ENCODE measurements at regions not wholly inside any gene's neighbourhood (a gene's known extent, or its start where the extent isn't known, plus 50 kb on each side); places are given as distances from the start of the nearest gene placed in this dataset.

- DNase-seq = no peak
Observed at GRCh38 chr13:99662678-99663077, 161.4 kb downstream of the TM9SF2 start.

GRCh38 chr13:99661791-99662190 lies 160.5 kb downstream of the TM9SF2 start:
- no peak for DNase-seq

- DNase-seq = no peak
Observed at GRCh38 chr13:99659866-99660554, 158.7 kb downstream of the TM9SF2 start.

GRCh38 chr13:99659226-99659625 lies 158.0 kb downstream of the TM9SF2 start:
- DNase-seq = no peak

- DNase-seq = peak; percentile 90
Observed at GRCh38 chr13:99658261-99658991, 157.2 kb downstream of the TM9SF2 start.

- DNase-seq = no peak
Observed at GRCh38 chr13:99657848-99658260, 156.6 kb downstream of the TM9SF2 start.

GRCh38 chr13:99656844-99657381 lies 155.6 kb downstream of the TM9SF2 start:
- DNase-seq = no peak

GRCh38 chr13:99656092-99656745 lies 154.9 kb downstream of the TM9SF2 start:
- peak; percentile 67 for DNase-seq

- DNase-seq = no peak
Observed at GRCh38 chr13:99655351-99656091, 154.2 kb downstream of the TM9SF2 start.

- no peak for DNase-seq
Observed at GRCh38 chr13:99654076-99654475, 152.8 kb downstream of the TM9SF2 start.

- DNase-seq = no peak
Observed at GRCh38 chr13:99653526-99653925, 152.3 kb downstream of the TM9SF2 start.

GRCh38 chr13:99652901-99653300 lies 151.6 kb downstream of the TM9SF2 start:
- DNase-seq = no peak

- no peak for DNase-seq
Observed at GRCh38 chr13:99652141-99652540, 150.9 kb downstream of the TM9SF2 start.

- DNase-seq = no peak
Observed at GRCh38 chr13:99651016-99651415, 149.7 kb downstream of the TM9SF2 start.

- no peak for DNase-seq
Observed at GRCh38 chr13:99650410-99650809, 149.1 kb downstream of the TM9SF2 start.

- DNase-seq = no peak
Observed at GRCh38 chr13:99648927-99649326, 147.7 kb downstream of the TM9SF2 start.

GRCh38 chr13:99648066-99648665 lies 146.9 kb downstream of the TM9SF2 start:
- no peak for DNase-seq

GRCh38 chr13:99647596-99647985 lies 146.3 kb downstream of the TM9SF2 start:
- no peak for DNase-seq

- DNase-seq = no peak
Observed at GRCh38 chr13:99646866-99647595, 145.8 kb downstream of the TM9SF2 start.

GRCh38 chr13:99642841-99643240 lies 141.6 kb downstream of the TM9SF2 start:
- no peak for DNase-seq

GRCh38 chr13:99642006-99642405 lies 140.7 kb downstream of the TM9SF2 start:
- DNase-seq = no peak

Measured in right kidney (tissue), 1 donor.